Spleen (tissue), 7 donors: ENCODE measurements at regions not wholly inside any gene's neighbourhood (a gene's known extent, or its start where the extent isn't known, plus 50 kb on each side); places are given as distances from the start of the nearest gene placed in this dataset.

Source experiments
- CTCF ChIP-seq, 11 experiments: fragments of 200-600 bp in 7 of 11; fragments of 450-650 bp in 4 of 11; sonication (generic) in 4 of 11; IDR thresholded peaks in 8 of 11; conservative IDR thresholded peaks in 3 of 11; 1 replicate in 7 of 11; 2 replicates in 4 of 11; pipeline versions ENCODE4 v1.4.0 to v1.8.0; 2016 to 2021; ENCODE audit warnings: antibody characterized with exemption in 11 of 11, inconsistent platforms in 4 of 11, mild to moderate bottlenecking in 1 of 11
- POLR2A ChIP-seq, 3 donors: fragments of 450-650 bp; IDR thresholded peaks; one replicate each; pipeline ENCODE4 v1.5.1; 2017; ENCODE audit warnings: antibody characterized with exemption in 3 of 3, mild to moderate bottlenecking in 1 of 3
- POLR2AphosphoS5 ChIP-seq, 3 donors: sonication (generic); formaldehyde crosslinking; IDR thresholded peaks; one replicate each; pipeline ENCODE4 v1.5.1; 2017; ENCODE audit warnings: antibody characterized with exemption in 3 of 3
- donor health status: DM: no; HTN: no; CAD: no; lungs with moderate emphysema.
- donor health status: DM: no; HTN: no; CAD: no.
- donor health status: DM: no; HTN: no; CAD: no.

- TF ChIP-seq CTCF (IDR thresholded peaks at IDR 0.05 in 8 of 11, conservative IDR thresholded peaks at IDR 0.05 in 3 of 11): no peak
- no peak for TF ChIP-seq POLR2A (IDR thresholded peaks at IDR 0.05)
- TF ChIP-seq POLR2AphosphoS5 (IDR thresholded peaks at IDR 0.05): no peak
Observed at GRCh38 chr10:57823398-57823797, 444.3 kb downstream of the IPMK start.
